ENCODE measurements at regions not wholly inside any gene's neighbourhood (a gene's known extent, or its start where the extent isn't known, plus 50 kb on each side); places are given as distances from the start of the nearest gene placed in this dataset.

GRCh38 chr20:17836303-17836861 lies 132.2 kb downstream of the SNX5 start:
- TF ChIP-seq, protein P1, sequence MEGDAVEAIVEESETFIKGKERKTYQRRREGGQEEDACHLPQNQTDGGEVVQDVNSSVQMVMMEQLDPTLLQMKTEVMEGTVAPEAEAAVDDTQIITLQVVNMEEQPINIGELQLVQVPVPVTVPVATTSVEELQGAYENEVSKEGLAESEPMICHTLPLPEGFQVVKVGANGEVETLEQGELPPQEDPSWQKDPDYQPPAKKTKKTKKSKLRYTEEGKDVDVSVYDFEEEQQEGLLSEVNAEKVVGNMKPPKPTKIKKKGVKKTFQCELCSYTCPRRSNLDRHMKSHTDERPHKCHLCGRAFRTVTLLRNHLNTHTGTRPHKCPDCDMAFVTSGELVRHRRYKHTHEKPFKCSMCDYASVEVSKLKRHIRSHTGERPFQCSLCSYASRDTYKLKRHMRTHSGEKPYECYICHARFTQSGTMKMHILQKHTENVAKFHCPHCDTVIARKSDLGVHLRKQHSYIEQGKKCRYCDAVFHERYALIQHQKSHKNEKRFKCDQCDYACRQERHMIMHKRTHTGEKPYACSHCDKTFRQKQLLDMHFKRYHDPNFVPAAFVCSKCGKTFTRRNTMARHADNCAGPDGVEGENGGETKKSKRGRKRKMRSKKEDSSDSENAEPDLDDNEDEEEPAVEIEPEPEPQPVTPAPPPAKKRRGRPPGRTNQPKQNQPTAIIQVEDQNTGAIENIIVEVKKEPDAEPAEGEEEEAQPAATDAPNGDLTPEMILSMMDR (IDR thresholded peaks at IDR 0.05): no peak
- TF ChIP-seq POLR2A (IDR thresholded peaks at IDR 0.05): no peak

All from uterus (tissue), 2 donors.